ENCODE measurements at regions not wholly inside any gene's neighbourhood (a gene's known extent, or its start where the extent isn't known, plus 50 kb on each side); places are given as distances from the start of the nearest gene placed in this dataset.

GRCh38 chr9:129285979-129286772 lies 108.1 kb upstream of the IER5L start:
- DNase-seq (ENCODE audit: low read depth in 2 of 2) = no peak

GRCh38 chr9:129285382-129285781 lies 107.3 kb upstream of the IER5L start:
- DNase-seq (ENCODE audit: low read depth in 2 of 2) = no peak

GRCh38 chr9:129284607-129285291 lies 106.7 kb upstream of the IER5L start:
- no peak for DNase-seq (ENCODE audit: low read depth in 2 of 2)

- DNase-seq (ENCODE audit: low read depth in 2 of 2) = no peak
Observed at GRCh38 chr9:129283705-129284606, 105.9 kb upstream of the IER5L start.

GRCh38 chr9:129283291-129283691 lies 105.2 kb upstream of the IER5L start:
- no peak for DNase-seq (ENCODE audit: low read depth in 2 of 2)

- DNase-seq (ENCODE audit: low read depth in 2 of 2) = no peak
Observed at GRCh38 chr9:129282731-129283211, 104.7 kb upstream of the IER5L start.

GRCh38 chr9:129282272-129282671 lies 104.2 kb upstream of the IER5L start:
- peak; percentile 43 to 69 for DNase-seq (ENCODE audit: low read depth in 2 of 2)

GRCh38 chr9:129281506-129282145 lies 103.6 kb upstream of the IER5L start:
- DNase-seq (ENCODE audit: low read depth in 2 of 2) = no peak

GRCh38 chr9:129280623-129281271 lies 102.7 kb upstream of the IER5L start:
- no peak for DNase-seq (ENCODE audit: low read depth in 2 of 2)

GRCh38 chr9:129280236-129280622 lies 102.2 kb upstream of the IER5L start:
- DNase-seq (ENCODE audit: low read depth in 2 of 2) = no peak

- DNase-seq (ENCODE audit: low read depth in 2 of 2) = no peak
Observed at GRCh38 chr9:129278391-129279237, 100.6 kb upstream of the IER5L start.

- DNase-seq (ENCODE audit: low read depth in 2 of 2) = peak; percentile 48 to 63
Observed at GRCh38 chr9:129276486-129277230, 98.6 kb upstream of the IER5L start.

- no peak for DNase-seq (ENCODE audit: low read depth in 2 of 2)
Observed at GRCh38 chr9:129275626-129276247, 97.7 kb upstream of the IER5L start.

GRCh38 chr9:129273941-129274684 lies 96.1 kb upstream of the IER5L start:
- no peak for DNase-seq (ENCODE audit: low read depth in 2 of 2)

- DNase-seq (ENCODE audit: low read depth in 2 of 2) = no peak
Observed at GRCh38 chr9:129273136-129273895, 95.3 kb upstream of the IER5L start.

GRCh38 chr9:129272348-129273025 lies 94.4 kb upstream of the IER5L start:
- no peak for DNase-seq (ENCODE audit: low read depth in 2 of 2)
